WI38 (cell line): ENCODE measurements at regions not wholly inside any gene's neighbourhood (a gene's known extent, or its start where the extent isn't known, plus 50 kb on each side); places are given as distances from the start of the nearest gene placed in this dataset.
"Not testable (repeated sequence)": the region's sequence is repeated elsewhere in the genome, so short reads cannot be mapped to it uniquely, and the experiment has no call there.

Experiments
- H3K4me3 ChIP-seq: 2 replicates; pipeline ENCODE4 v1.5.1; 2011; ENCODE audit warnings: low read depth, mild to moderate bottlenecking, control low read depth, low read length

DNA sequence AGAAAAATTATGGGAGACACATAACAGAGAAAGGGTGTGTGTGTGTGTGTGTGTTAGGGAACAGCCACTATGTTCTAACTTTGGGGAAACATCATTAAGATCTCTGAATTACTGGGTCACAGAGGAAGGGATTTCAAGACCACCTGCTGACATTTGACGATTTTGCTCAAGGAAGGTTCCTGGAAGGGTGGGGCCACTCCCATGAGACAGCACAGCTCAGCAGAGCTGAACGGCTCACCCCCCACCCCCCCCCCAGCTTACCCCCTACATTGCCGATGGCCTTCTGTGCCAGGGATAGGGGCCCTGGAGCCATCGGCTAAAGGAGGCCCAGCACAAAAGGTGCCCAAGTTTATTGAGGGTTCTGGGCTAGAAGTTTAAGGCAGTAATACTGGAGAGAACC is 122.4 kb downstream of the NPIPB11 start:
- H3K4me3 ChIP-seq, result not testable (repeated sequence)

DNA sequence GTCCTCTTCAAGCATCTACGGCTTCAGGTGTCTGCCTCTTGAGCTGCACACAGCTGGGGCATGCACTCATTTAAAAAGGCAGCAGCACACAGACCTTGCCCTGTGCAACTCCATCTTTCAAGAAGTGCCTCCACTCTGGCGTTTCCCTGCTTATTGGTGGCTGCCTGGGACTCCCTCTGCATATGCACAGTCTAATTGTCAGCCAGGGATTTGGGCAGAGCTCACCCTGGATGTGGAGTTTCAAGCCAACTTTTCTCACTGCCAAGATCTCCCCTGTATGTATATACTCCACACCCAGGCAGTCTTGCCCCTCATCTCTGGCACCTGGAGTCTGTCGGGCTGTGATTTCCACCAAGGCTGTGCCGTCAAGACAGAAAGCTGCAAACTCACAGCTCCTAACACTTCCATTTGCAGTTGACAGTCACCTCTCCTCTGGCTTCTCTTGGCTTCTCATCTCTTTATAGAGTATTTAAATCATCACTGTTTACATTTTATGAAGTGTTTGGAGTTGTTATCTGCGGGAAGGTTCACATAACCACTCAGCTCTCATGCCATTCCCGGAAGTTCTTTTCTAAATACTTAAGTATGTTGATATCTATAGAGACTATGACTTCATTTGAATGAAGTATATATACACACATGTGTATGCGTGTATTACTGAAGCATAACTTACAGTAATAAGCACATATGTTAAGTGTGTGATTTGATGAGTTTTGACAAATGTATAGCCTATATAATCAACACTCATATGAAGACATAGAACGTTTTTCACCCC is 128.2 kb downstream of the NPIPB11 start:
- H3K4me3 ChIP-seq, result not testable (repeated sequence)

DNA sequence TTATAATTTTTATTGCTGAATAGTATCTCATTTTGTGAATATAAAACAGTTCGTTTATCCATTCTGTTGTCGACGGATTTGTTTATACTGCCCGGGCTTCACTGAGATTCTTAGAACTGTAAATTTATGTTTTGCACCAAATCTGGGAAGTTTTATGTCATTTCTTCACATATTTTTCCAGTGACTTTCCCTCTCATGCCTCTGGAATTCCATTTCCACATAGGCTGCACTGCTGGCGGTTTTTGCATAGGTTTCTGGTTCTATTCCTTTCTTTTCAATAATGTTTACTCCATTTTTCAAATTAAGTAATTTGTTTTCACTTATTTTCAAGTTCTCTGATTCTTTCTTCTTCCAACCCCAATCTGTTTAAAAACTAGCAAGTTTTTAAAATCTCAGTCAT is 130.1 kb downstream of the NPIPB11 start:
- not testable (repeated sequence) for H3K4me3 ChIP-seq

DNA sequence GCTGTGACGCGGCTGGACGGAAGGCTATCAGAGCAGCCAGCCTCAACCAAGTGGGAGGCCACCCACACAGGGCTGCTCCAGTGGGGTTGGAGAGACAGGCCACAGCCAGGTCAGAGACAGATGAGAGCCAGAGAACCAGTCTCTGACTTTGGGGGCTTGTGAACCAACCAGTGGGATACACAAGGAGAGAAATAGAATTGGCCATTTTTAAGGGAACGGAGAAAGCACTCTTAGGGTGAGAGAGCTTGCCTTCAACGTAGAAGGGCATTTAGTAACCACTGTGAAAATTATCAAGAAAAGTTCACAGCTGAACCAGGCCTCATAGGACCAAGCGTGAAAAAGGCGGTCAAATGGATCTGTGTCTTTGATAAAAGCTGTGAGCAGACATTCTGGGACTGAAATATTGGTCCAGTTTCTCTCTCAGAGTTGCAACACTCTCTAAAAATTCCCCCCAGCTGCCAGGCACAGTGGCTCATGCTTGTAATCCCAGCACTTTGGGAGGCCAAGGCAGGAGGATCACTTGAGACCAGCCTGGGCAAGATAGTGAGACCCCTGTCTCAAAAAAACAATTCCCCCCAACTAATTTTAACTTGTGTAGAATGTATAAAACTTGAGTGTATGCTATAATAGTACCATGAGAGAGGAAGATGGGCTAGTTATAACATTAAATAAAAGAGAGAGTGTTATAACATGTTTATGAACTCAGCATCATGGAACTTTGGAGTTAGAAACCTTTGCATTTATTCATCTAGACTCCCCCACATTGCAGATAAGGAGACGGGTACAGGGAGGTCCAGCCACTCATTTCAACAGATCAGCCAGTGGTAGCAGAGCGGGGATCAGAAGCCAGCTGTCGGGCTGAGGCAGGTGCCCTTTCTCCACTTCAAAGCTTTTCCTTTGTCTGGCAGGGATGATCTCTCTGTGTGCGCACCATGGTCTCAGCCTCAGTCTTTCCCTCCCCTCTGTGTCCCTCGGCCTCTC is 132.2 kb downstream of the NPIPB11 start:
- not testable (repeated sequence) for H3K4me3 ChIP-seq

DNA sequence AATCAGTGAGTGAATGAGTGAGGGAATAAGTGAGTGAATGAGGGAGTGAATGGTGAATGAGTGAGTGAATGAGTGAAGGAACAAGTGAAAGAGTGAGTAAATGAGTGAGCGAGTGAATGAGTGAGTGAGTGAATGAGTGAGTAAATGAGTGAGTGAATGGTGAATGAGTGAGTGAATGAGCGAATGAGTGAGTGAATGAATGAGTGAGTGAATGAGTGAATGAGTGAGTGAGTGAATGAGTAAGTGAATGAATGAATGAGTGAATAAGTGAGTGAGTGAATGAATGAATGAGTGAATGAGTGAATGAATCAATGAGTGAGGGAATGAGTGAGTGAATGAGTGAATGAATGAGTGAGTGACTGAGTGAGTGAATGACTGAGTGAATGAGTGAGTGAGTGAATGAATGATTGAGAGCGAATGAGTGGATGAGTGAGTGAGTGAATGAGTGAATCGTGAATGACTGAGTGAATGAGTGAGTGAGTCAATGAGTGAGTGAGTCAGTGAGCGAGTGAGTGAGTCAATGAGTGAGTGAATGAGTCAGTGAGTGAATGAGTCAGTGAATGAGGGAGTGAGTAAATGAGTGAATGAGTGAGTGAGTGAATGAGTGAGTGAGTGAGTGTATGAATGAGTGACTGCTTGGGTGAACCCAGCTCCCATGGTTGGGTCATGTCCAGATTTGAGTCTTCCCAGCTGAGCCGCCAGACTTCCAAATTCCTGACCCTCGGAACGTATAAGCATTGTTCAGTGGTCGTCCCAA is 133.0 kb downstream of the NPIPB11 start:
- not testable (repeated sequence) for H3K4me3 ChIP-seq

DNA sequence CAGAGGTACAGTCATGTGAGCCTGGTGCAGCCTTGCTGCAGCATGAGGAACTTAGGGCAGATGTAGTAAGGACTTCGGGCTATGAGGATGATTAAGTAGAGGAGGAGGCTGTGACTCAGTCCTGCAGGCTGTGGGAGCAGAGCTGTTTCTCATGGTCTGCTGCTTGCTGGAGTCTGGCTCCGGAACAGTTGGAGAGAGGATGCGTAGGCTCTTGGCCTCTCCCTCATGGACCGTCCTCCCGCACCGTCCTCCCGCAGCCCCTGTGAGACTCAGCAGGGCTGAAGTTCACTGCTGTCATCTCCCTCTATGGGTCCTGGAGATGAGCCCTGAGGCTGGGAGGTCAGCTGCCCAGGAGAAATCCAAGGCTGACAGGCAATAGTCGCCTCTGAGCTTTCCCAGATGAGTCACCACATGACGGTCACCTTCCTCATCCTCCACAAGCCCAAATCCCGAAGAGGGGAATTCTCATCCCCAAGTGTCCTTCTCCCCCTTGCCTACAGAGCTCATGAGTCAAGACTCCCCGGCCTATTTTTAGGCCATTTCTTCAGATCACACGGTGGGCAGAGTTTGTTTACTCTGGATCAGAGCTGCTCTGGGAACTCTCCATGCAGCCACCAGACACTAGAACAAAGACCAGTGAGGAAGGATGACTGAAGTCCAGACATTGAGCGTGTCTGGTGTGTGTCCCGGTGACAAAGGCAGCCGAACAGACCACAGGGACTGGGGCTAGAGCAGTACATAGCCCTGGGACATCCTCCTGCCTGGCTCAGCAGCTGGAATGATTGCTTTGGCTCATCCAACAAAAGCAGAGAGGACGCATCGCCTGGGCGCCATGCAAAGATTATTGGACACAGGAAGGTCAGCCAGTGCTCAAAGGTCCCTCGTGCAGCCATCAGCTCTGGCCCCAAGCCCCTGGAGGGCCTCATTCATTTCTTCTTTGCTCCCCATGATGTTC is 134.5 kb downstream of the NPIPB11 start:
- not testable (repeated sequence) for H3K4me3 ChIP-seq

DNA sequence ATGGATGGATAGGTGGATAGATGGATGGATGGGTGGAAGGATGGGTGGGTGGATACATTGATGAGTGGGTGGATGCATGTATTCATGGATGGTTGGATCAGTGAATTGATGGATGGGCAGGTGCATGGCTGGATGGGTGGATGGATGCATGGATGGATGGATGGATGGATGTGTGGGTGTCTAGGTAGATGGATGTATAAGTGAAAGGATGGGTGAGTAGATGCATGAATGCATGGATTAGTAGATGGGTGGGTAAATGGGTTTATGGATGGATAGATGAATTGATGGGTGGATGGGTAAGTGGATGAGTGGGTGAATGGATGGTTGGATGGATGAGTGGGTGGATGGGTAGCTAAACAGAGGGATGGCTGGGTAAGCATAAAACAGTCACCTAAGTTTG is 135.6 kb downstream of the NPIPB11 start:
- not testable (repeated sequence) for H3K4me3 ChIP-seq

DNA sequence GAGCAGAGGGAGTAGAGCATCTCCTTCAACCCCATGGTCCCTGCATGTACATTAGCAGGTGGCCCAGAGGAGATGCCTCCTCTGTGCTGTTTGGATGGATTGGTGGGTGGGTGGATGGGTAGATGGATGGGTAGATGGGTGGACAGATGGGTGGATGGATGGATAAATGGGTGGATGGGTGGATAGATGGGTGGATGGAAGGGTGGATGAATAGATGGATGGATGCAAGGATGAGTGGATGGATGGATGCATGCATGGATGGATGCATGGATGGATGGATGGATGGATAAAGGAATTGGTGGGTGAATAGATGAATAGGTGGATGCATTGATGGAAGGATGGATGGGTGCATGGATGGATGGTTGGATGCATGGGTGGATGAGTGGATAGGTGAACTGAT is 136.5 kb downstream of the NPIPB11 start:
- not testable (repeated sequence) for H3K4me3 ChIP-seq

DNA sequence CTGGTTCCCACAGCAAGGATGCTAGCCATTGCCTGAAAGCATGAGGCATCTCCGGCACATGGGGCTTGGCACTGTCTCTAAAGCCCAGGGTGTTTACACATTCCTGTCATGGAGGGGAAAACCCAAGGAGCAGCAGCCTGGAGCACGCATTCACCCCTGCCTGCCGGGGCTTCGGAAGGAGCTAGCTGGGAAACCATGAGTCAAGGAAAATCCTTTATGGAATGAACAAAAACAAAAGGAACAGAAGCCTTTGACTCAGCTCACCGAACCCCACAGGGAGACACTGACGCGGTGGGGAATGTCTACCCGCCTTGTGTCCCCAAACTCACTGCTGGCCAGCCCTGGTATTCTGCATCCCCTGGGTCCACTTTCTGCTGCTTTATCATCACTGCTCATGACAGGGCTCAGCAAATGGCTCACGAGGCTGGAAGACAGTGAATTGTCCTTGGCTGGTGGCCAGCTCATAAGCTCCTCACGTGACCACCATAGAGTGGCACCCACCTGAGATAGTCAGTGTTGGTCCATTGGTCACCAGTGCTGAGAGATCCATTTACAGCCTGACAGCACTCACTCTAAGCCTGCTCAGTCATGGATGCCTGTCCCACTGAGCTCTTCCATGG is 137.2 kb downstream of the NPIPB11 start:
- H3K4me3 ChIP-seq, result peak overlapping the region; percentile 6; the same call in 1 of the 2 replicates

DNA sequence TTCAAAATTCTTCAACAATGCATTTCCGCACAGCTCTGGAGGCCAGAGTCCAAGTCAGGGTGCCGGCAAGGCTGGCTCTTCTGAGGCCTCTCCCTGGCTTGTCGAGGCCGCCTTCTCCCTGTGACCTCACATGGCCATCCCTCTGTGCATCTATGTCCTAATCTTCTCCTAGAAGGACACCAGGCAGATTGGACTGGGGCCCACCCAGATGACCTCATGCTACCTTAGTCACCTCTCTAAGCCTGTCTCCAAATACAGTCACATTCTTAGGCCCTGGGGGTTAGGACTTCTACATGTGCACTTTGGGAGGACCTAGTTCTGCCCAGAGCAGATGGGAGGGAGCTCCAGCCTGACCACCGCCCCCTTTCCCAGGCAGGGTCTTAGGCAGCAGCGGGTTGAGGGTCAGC is 137.7 kb downstream of the NPIPB11 start:
- not testable (repeated sequence) for H3K4me3 ChIP-seq

DNA sequence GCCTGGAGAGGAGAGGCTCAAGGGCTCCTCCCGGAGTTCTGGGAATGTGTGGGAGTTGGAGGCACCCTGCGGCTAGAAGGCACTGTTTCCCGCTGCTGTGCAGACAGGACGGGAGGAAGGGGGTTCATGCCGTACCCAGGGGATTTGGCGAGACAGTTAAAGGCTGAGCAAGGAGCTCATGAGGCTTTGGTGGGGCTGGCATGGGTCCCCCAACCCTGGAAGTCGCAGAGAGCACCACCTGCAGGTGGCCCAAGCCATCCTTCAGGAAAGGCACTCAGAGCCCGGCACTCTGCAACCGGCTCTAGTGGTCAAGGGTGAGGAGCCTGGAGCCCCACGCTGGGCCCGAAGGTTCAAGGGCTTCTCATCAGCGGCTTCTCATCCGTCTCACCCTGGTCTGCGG is 138.2 kb downstream of the NPIPB11 start:
- not testable (repeated sequence) for H3K4me3 ChIP-seq

DNA sequence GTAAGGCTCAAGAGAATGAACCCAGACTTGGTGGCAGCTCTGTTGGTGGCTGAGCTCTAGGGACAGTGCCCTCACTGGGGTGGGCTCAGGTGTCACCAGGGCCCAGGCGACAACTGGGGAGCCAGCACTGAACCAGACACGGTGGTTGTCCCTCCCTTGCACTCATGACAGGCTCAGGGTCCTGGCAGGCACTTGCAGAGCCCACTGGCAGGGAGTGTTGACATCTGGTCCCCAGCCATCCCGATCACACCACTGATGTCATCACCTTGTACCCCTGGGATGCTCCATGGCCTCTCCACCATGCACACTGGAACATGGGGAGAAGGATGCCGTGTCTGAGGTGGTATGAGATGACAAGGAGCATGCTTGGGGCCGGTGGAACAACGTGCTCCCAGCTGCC is 138.6 kb downstream of the NPIPB11 start:
- H3K4me3 ChIP-seq, result not testable (repeated sequence)

DNA sequence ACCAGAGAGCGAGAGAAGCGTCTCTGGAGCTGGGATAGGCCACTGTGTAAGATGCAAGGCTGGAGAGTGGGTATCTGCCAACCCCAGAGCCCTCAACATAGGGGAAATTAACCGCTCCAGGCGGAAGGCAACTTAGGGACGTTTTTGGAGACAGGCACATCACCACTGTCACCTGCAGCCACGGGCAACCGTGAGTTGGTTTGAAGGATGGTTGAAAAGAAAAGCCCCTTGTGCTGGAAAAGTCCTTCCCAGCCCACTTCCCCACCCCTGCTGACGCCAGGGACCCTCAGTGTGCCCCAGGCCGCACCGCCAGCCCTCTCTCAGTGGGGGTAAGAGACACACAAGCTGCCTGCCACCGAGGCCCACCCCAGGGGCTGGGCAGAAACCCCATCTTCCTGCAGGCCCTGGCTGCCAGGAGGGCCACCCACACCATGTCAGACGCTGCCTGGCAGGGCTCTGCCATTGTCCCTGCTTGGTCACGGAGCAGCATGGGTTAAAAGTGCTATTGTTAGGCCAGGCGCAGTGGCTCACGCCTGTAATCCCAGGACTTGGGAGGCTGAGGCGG is 139.4 kb downstream of the NPIPB11 start:
- not testable (repeated sequence) for H3K4me3 ChIP-seq

DNA sequence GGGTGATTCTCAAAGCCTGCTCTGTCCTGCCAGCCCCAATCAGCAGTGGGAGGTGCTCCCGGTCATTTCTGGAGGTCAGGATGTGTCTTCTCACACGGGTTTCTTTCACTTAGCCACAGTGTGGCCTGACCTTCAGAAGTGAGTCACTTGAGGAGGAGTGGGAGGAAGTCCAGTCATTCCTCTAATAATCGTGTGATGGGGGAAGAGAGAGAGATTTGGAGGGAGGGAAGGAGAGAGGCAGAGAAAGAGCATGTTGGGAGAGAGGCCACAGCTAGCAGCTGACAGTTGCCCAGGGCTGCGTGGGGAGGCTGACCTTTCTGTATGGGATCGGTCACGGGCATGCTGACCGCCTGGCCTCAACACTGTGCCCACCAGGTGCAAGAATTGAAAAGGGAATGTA is 139.9 kb downstream of the NPIPB11 start:
- H3K4me3 ChIP-seq, result not testable (repeated sequence)

DNA sequence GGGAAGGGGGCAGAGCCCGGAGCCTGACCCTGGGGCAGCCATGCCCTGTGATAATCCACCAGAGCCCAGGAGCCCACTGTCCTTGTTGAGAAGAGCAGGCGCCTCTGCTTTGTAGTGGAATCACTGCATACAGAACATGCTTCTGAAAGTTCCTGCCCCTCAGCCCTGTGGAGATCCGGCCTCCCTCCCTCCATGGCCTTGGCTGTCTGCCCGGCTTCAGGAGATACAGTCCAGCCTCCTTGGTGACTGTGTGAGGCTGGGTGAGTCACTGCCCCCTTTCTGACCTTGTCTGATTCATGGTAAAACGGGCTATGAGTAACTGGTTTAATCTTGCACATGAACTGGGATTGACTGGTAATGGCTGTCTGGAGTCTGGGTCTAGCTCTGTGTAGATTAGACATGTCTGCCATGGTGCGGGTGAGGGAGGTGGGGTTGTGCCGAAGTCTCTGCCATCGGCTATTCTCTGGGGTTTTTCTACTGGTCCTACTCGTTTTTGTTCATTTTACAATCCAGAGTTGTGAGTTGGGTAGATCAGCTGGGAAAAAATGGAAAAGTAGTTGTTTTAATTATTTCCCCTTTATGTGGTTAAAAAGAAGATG is 141.2 kb downstream of the NPIPB11 start:
- H3K4me3 ChIP-seq, result not testable (repeated sequence)

DNA sequence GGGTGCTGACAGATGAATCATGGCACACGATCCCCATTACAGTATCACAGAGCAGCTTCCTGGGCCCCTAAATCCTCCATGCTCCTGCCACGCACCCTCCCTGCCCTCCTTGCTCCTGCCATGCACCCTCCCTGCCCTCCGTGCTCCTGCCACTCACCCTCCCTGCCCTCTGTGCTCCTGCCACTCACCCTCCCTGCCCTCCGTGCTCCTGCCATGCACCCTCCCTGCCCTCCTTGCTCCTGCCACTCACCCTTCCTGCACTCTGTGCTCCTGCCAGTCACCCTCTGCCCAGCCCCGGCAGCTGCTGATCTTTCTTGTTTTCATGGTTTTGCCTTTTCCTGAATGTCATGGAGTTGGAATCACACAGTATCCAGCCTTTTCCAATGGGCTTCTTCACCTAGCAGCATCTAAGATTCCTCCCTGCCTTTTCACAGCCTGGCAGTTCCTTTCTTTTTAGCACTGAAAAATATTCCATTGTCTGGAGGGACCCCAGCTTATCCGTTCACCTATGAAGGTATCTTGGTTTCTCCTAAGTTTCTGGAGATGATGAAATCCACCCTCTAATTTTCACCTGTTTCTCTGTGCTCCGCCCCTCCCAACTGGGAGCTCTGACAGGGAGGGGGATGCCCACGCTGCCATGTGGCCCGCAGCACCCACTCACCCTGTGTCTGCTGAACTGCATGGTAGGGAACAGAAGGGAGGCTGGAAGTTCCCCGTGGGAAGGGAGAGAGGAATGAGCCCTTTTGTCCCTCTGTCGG is 142.3 kb downstream of the NPIPB11 start:
- H3K4me3 ChIP-seq, result not testable (repeated sequence)

DNA sequence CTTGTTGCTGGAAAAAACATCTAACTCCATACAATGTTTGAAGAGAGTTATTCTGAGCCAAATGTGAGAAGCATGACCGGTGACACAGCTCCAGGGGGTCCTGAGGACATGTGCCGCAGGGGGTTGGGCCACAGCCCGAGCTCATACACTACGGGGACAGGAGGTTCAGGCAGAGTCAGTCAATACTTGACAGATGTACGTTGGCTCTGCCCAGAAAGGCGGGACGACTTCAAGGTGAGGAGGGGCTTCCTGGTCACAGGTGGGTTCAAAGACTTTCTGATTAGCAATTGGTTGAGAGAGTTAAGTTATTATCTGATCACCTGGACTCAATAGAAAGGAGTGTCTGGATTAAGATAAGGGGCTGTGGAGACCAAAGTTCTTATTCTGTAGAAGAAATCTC is 143.8 kb downstream of the NPIPB11 start:
- not testable (repeated sequence) for H3K4me3 ChIP-seq
